Activated T-helper 2 cell treated with anti-CD3 and anti-CD28 coated beads, Interferon-gamma antibody, Interleukin-2, Interleukin-4, amounts not matched to agents 10 μg/mL and 5 μg/mL and 100 μg/mL, durations not matched to agents 14 hours and 24 hours and 36 hours (primary cell): ENCODE measurements at regions not wholly inside any gene's neighbourhood (a gene's known extent, or its start where the extent isn't known, plus 50 kb on each side); places are given as distances from the start of the nearest gene placed in this dataset.

Experiments used
- DNase-seq: peaks from one replicate; pipeline ENCODE4 v3.0.0; 2021; ENCODE audit warnings: low spot score
- H3K27ac Mint-ChIP-seq: one replicate; pipeline ENCODE4 v1.8.0; 2021; ENCODE audit warnings: mixed read lengths
- H3K27me3 Mint-ChIP-seq: one replicate; pipeline ENCODE4 v1.8.0; 2021; ENCODE audit warnings: low read depth, mixed read lengths
- H3K36me3 Mint-ChIP-seq: one replicate; pipeline ENCODE4 v1.8.0; 2021; ENCODE audit warnings: low read depth, mixed read lengths
- H3K4me1 Mint-ChIP-seq: one replicate; pipeline ENCODE4 v1.8.0; 2021; ENCODE audit warnings: low read depth, mixed read lengths
- H3K4me3 Mint-ChIP-seq: one replicate; pipeline ENCODE4 v1.8.0; 2021; ENCODE audit warnings: low read depth, mild to moderate bottlenecking, moderate library complexity, mixed read lengths
- H3K9me3 Mint-ChIP-seq: one replicate; pipeline ENCODE4 v1.8.0; 2021; ENCODE audit warnings: mixed read lengths
- intact Hi-C: fragments of 100-400 bp; cut with micrococcal nuclease; formaldehyde crosslinking; loops from one replicate; pipeline ENCODE4 v1.15.1; 2023

DNA sequence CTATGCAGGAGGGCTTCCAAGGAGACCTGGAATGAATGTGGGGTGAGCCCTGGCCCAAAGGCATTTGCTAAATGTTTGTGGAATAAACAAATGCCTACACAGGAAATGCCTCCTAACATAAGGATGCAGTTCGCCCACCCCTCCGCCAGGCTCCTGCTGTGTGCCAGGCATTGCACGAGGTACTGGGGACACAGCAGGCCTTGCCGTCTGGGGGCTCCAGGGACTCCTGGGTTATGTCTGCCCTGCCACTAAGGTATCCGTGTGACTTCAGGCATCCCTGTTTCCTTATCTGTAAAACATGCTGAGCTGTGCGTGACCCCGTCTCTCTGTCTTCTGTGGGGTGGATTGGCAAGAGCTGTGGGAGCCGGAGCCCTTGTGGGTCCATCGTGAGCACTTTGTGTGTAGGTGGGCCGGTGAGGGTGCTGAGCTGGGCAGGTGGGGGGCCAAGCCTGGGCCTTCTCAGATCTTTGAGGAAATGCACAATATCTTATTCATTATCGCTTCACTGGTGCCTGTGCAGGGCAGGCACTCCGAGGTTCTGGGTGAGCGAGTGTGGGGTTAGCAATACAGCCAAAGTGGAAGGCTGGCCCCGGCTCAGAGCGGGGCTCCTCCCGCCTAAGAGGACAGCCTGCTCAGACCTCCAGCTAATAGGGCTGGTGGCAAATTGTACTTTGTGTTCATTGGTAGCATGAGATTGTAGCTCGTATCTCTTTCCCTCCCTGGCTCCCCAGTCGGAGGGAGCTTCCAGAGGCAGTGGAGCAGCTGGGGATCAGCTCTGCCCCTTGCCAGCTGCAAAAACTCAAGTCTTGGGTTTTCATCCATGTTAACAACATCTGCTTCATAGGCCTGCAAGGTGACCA lies 126.8 kb downstream of the GLI2 start:
- intact Hi-C loops, result no loop called here
- no peak overlapping the region for H3K4me3 Mint-ChIP-seq
- H3K4me1 Mint-ChIP-seq, result no peaks in the 10 kb centered on the region
- H3K27me3 Mint-ChIP-seq, result peaks cover 10% of the 10 kb centered on the region
- no peaks in the 10 kb centered on the region for H3K36me3 Mint-ChIP-seq
- H3K9me3 Mint-ChIP-seq, result no peaks in the 10 kb centered on the region
- H3K27ac Mint-ChIP-seq, result no peak overlapping the region
- no peak for DNase-seq

DNA sequence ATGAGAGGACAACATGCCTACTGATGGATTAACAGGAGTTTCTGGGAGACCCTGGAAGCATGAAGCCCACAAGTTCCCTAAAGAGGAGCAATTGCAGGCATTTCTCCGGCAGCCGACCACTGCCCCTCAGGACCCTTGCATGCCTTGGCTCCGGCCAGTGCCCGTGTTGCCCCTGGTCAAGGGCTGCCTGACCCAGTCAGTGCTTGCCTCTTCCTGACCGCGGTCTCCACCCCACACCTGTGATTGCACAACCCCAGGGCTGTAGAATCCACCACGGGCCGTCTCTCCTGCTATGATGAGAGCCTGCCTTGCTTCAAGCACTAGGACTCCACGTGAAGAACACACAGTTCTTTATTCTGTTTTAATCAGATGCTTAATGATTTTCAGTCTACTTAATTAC lies 127.5 kb downstream of the GLI2 start:
- Mint-ChIP-seq H3K9me3 (no peaks in the 10 kb centered on the region), H3K27ac (no peak overlapping the region), H3K27me3 (peaks cover 16% of the 10 kb centered on the region), H3K4me3 (no peak overlapping the region), H3K36me3 (no peaks in the 10 kb centered on the region), H3K4me1 (no peaks in the 10 kb centered on the region)
- DNase-seq, result no peak
- intact Hi-C loops, result no loop called here

DNA sequence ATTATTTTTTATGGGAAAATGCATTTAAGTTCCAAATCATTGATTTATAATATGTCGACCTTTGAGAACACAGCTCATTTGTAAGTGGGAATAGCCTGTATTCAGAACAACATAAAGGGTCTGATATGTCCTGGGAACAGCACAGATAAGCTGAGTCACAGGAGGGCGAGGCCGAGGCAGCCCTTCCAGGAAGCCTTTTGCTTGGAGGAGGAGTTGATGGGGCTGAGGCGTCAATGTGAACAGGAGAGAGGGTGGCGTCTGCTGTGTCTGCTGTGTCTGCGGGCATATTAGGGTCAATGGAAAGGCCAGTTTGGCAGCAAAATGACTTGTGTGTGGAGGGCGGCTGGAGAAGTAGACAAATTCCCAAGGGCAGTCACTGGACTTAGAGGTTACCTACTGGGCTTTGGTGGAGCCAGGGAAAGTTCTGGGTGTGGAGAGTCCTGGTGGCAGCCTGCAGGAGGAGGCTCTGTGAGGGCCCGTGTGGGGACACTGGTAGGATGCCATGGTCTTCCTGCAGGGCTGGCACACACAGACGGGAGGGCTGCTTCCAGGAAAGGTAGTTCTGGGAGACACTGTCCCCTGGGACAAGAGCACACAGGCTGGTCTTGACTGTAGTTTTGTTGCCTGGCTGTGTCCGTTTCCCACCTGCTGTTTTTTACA lies 128.1 kb downstream of the GLI2 start:
- no peak overlapping the region for H3K4me3 Mint-ChIP-seq
- intact Hi-C loops, result no loop called here
- no peaks in the 10 kb centered on the region for H3K9me3 Mint-ChIP-seq
- no peaks in the 10 kb centered on the region for H3K36me3 Mint-ChIP-seq
- H3K27ac Mint-ChIP-seq, result no peak overlapping the region
- DNase-seq, result no peak
- H3K27me3 Mint-ChIP-seq, result peaks cover 22% of the 10 kb centered on the region
- H3K4me1 Mint-ChIP-seq, result no peaks in the 10 kb centered on the region

DNA sequence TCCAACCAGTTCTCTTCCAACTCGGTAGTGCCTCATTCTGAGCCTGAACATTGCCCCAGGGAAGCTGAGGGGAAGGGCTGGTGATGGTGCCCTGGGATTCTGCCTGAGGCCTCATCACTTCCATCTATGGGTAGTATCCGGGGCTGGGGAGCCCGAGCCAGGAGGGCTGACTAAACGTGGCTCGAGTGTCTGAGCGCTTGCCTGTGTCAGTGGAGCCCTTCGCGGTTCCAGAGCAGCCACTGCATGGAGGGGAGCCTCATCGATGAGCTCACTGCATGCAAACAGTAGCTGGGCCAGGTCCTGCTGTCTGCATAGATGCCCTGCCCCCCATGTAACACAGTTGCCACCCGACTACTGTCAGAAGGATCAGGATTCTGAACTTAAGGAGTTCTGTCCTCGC lies 129.3 kb downstream of the GLI2 start:
- Mint-ChIP-seq H3K36me3 (no peaks in the 10 kb centered on the region), H3K27me3 (peaks cover 30% of the 10 kb centered on the region), H3K4me1 (no peaks in the 10 kb centered on the region), H3K4me3 (no peak overlapping the region), H3K27ac (no peak overlapping the region), H3K9me3 (no peaks in the 10 kb centered on the region)
- no peak for DNase-seq
- intact Hi-C loops, result no loop called here

DNA sequence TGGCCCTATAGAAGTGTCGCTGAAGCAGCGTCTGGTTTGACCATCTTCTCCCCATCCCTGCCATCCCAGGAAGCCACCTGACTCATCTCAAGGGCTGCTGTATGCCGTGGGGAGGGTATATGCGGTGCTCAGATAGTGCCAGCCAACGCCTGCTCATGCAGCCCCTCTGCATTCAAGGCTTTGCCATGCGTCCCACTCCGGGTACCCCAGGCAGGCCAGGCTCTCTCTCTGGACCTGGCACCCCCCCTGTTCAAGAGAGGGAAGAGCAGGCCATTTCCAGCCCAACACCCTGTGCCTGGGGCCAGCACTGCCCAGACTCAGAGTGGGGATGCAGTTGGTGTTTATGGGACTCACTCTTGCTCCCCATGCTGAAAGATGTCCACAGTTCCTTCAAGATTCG lies 130.0 kb downstream of the GLI2 start:
- Mint-ChIP-seq H3K27me3 (peaks cover 30% of the 10 kb centered on the region), H3K36me3 (no peaks in the 10 kb centered on the region), H3K4me3 (no peak overlapping the region), H3K9me3 (no peaks in the 10 kb centered on the region), H3K27ac (no peak overlapping the region), H3K4me1 (no peaks in the 10 kb centered on the region)
- intact Hi-C loops, result no loop called here
- no peak for DNase-seq

DNA sequence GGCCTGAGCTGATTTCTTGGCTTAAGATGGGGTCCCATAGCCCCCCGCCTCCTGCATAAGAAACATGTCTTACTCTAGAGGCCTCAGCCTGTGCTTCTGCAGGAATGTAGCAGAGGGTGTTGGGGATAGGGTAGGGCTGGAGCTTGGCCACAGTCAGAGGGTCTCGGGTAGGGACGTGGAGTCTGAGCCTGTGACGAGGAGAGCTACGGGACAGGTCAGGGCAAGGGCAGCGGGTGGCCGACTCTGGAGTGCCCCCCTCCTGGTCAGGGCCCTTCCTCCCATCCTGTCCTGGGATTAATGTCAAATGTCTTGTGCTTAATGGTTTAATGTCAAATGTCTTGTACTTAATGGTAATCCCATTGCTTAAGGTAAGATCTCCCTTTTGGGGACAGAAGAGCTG lies 130.4 kb downstream of the GLI2 start:
- DNase-seq, result no peak
- Mint-ChIP-seq H3K27me3 (peaks cover 30% of the 10 kb centered on the region), H3K27ac (no peak overlapping the region), H3K4me1 (no peaks in the 10 kb centered on the region), H3K4me3 (no peak overlapping the region), H3K9me3 (no peaks in the 10 kb centered on the region), H3K36me3 (no peaks in the 10 kb centered on the region)
- intact Hi-C loops, result no loop called here

DNA sequence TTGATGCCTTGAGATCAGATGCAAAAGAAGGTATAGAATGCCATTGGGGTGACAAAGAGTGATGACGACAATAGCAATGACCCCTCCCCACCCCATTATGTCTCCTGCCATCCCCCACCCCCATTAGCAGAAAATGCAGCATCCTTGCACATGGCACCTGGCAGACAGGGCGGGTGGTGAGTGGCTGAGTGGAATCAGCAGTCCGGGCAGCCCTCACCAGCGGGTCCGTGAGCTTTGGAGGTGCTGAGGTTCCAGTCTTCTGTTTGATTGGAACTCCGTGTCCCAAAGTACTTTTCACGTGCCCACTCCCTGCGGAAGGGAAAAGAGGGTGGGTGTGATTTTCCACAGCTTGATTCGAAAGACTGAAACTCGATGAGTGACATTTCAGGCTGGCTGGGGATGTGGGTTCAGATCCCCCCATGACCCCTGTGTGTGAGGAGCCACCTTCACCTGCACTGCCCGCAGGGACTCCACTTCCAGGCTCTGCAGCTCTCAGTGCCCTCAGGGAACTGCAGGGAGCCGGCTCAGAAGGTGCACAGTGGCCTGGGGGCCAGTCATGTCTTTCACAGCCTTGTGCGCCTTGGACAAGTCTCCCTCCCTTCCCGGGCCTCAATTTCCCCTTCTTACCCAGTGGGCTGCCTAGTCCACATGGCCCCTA lies 130.9 kb downstream of the GLI2 start:
- no peak for DNase-seq
- intact Hi-C loops, result no loop called here
- Mint-ChIP-seq H3K4me1 (no peaks in the 10 kb centered on the region), H3K4me3 (no peak overlapping the region), H3K27ac (no peak overlapping the region), H3K36me3 (no peaks in the 10 kb centered on the region), H3K9me3 (no peaks in the 10 kb centered on the region), H3K27me3 (peaks cover 30% of the 10 kb centered on the region)

DNA sequence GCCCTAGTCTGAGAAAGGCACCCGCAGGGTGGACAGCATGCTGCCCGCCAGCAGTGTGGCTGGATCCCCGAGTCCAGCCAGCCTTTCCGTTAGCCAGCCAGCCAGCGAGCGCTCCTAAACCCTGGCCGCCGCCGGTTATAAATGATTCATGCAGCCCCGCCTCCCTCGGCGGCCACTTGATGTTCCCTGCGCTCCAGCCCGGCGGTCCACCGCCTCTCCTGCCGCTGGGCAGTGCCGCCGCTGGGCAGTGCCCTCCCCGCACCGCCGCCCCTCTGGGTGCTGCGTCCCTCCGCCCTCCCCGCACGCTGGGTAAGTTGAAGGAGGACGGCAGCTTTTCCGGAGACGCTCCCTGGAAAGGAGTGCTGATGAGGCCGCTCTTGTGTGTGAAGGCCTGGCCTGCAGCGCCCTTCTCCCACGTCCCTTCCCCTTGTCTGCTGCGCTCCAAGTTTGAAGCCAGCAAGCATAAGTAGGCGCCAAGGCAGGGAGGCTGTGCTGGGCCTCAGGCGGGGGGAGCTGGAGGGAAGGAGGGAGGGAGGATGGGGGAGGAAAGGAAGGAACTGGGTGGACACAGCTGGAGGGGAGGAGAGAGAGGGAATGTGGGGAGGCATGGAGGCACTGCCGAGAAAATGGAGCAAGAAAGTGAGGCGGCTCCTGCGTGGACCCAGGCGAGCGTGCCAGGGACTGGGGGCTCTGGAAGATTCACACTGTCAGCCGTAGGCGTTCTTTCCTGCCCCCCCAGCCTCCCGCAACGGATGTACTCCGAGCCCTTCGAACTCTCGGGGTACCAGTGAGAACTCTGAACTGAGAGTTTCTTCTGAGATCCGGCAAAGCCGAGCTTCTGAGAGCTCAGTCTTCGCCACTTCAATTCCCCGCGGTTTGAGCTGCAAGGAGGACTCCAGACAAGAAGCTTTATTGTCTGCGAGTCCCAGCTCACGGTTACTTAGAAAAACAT lies 131.9 kb downstream of the GLI2 start:
- no peaks in the 10 kb centered on the region for H3K4me1 Mint-ChIP-seq
- no peaks in the 10 kb centered on the region for H3K9me3 Mint-ChIP-seq
- no peak overlapping the region for H3K4me3 Mint-ChIP-seq
- intact Hi-C loops, result no loop called here
- no peaks in the 10 kb centered on the region for H3K36me3 Mint-ChIP-seq
- H3K27me3 Mint-ChIP-seq, result peaks cover 30% of the 10 kb centered on the region
- no peak for DNase-seq
- H3K27ac Mint-ChIP-seq, result no peak overlapping the region

DNA sequence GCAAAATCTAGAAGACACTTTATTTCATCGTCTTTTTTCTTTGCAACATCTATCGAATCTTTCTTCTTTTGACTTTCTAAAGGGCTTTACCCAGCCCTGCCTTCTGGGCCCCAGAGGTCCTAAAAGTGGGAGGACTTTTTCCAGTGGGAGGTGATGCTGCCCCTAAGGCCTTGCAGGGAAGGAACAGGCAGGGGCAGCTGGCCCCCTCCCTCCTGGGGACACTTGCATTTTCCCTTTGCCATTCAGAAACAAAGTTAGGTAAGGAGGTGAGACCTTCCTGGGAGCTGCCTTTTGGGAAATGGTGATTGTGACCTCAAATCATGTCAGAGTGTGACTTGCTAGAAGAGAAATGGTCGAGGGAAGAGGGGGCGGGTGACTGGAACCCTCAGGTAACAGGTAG lies 132.7 kb downstream of the GLI2 start:
- H3K27ac Mint-ChIP-seq, result no peak overlapping the region
- H3K36me3 Mint-ChIP-seq, result no peaks in the 10 kb centered on the region
- intact Hi-C loops, result no loop called here
- H3K4me1 Mint-ChIP-seq, result no peaks in the 10 kb centered on the region
- H3K9me3 Mint-ChIP-seq, result no peaks in the 10 kb centered on the region
- DNase-seq, result no peak
- H3K27me3 Mint-ChIP-seq, result peaks cover 30% of the 10 kb centered on the region
- no peak overlapping the region for H3K4me3 Mint-ChIP-seq

DNA sequence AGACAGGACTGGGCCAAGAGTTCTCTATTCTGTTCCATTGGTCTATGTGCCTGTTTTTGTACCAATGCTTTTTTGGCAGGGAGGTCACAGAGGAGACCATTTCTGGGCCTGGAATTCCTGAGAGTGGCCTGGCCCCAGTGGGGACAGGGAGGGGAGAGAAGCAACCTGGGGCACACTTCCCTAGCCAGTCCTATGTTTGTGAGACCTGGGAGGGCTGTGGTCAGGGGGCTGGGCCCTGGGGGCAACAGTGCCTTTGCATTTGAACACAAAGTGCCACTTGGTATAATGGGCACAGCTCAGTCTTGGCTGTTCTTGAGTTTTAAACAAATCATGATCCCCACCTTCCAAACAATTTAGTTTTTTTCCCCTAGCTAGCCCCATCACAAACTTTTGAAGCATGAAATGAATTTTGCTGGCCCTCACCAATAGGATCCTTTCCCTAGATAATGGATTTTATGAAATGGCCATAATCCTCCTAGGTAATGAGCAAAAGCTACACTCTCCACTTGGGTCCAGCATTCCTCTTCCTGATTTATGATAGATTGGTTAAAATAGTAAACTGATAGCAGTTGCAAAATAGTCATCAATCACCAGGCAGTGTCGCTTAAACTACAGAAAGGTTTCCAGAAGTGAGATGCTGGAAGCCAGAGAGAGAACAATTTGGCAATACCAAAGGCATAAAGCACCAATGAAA lies 133.5 kb downstream of the GLI2 start:
- no peaks in the 10 kb centered on the region for H3K4me1 Mint-ChIP-seq
- no peaks in the 10 kb centered on the region for H3K36me3 Mint-ChIP-seq
- intact Hi-C loops, result no loop called here
- DNase-seq, result no peak
- peaks cover 30% of the 10 kb centered on the region for H3K27me3 Mint-ChIP-seq
- H3K27ac Mint-ChIP-seq, result no peak overlapping the region
- no peaks in the 10 kb centered on the region for H3K9me3 Mint-ChIP-seq
- no peak overlapping the region for H3K4me3 Mint-ChIP-seq

DNA sequence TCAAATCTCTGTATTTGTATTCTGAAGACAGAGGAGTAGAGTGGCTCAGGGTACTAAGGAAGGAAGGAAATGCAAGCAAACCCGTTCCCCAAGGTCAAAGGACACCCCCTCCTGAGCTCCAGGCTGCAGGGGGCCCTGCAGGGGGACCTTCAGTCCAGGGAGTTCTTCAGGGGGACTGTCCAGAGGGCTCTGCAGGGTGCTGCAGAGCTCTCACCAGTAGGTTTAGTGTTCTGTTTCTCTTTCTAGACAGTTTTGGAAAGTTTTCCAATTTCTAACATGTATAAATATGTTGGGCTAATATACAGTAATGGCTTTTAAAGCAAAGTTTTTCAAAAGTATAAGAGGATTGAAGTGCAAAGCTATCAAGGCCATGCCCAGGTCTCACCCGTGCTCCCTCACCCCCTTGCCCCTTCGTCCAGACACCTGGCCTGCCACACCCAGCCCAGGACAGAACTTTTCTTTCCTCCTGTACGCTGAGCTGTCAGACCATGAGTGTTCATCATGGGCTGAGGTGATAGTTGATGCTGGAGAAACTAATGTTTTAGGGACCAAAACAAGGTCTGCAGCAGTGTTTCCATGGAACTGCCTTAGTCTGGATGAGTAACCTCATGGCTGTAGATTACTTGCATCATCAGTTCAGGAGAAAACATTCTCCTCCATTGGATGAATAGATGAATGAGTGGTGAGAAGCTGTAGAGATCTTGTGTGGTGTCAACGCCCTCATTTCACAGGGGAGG lies 134.2 kb downstream of the GLI2 start:
- DNase-seq, result no peak
- H3K9me3 Mint-ChIP-seq, result no peaks in the 10 kb centered on the region
- H3K27me3 Mint-ChIP-seq, result peaks cover 30% of the 10 kb centered on the region
- no peaks in the 10 kb centered on the region for H3K4me1 Mint-ChIP-seq
- H3K4me3 Mint-ChIP-seq, result no peak overlapping the region
- no peak overlapping the region for H3K27ac Mint-ChIP-seq
- intact Hi-C loops, result no loop called here
- no peaks in the 10 kb centered on the region for H3K36me3 Mint-ChIP-seq

DNA sequence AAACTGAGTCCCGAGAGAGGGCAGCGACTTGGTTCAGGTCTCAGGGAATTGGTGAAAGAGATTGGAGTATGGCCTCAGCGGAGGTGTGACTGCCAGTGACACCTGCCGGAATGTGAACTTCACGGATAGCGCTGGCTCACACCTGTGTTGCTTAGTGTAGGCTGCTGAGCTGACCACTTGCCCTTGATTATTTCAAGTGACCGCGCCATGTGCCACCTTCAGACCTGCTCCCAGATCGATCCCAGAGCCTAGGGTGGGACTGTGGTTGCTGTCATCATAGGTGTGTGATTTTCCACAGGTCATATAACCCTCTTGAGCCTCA lies 134.8 kb downstream of the GLI2 start:
- DNase-seq, result no peak
- Mint-ChIP-seq H3K36me3 (no peaks in the 10 kb centered on the region), H3K4me3 (no peak overlapping the region), H3K9me3 (no peaks in the 10 kb centered on the region), H3K4me1 (no peaks in the 10 kb centered on the region), H3K27ac (no peak overlapping the region), H3K27me3 (peaks cover 30% of the 10 kb centered on the region)
- intact Hi-C loops, result no loop called here
